Loucy (cell line): ENCODE measurements at regions not wholly inside any gene's neighbourhood (a gene's known extent, or its start where the extent isn't known, plus 50 kb on each side); places are given as distances from the start of the nearest gene placed in this dataset.

Experiments used
- EZH2phosphoT487 ChIP-seq: fragments of 200-600 bp; IDR thresholded peaks from 2 replicates; pipeline ENCODE4 v1.6.1; 2018; ENCODE audit warnings: antibody characterized with exemption, mild to moderate bottlenecking, moderate library complexity, borderline replicate concordance
- TF ChIP-seq, protein P1 (sequence below): fragments of 200-600 bp; sonication (generic); conservative IDR thresholded peaks from 2 replicates; pipeline ENCODE4 v1.5.1; 2014; ENCODE audit warnings: mild to moderate bottlenecking, antibody characterized with exemption, low read length

DNA sequence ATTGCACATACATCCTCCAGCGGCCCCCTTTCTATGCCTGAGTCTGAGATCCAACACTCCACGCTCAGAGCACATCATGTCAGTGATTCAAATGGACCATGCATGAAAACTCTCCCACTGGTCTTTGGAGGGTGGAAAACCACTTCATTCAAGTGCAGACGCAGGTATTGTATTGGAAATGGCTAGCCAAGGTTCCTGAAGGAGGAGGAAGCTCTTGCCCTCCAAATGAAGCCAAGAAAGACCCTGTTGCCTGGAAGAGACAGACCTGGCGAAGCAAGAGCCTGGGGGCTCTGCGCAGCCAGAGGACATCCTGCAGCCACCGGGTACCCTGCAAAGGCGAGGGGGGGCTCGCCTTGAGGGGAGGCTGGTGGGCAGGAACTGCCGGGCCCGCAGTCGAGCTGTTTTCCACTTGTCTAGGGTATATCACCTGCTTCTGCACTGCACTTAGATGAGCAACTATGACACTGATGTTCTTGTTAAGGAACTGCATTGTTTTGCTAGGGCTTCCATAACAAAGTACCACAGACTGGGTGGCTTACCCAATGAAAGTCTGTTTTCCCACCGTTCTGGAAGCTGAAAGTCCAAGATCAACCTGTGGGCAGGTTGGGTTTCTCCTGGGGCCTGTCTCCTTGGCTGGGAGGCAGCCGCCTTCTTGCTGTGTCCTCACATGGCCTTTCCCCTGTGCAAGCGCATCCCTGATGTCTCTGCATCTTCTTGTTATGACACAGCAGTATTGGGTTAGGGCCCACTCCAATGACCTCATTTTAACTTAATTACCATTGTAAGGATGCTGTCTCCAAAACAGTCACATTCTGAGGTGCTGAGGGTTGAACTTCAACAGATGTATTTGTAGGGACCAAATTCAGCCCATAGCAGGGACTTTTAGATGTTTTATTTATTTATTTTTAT lies 233.4 kb downstream of the ARHGAP12 start:
- TF ChIP-seq, protein P1, sequence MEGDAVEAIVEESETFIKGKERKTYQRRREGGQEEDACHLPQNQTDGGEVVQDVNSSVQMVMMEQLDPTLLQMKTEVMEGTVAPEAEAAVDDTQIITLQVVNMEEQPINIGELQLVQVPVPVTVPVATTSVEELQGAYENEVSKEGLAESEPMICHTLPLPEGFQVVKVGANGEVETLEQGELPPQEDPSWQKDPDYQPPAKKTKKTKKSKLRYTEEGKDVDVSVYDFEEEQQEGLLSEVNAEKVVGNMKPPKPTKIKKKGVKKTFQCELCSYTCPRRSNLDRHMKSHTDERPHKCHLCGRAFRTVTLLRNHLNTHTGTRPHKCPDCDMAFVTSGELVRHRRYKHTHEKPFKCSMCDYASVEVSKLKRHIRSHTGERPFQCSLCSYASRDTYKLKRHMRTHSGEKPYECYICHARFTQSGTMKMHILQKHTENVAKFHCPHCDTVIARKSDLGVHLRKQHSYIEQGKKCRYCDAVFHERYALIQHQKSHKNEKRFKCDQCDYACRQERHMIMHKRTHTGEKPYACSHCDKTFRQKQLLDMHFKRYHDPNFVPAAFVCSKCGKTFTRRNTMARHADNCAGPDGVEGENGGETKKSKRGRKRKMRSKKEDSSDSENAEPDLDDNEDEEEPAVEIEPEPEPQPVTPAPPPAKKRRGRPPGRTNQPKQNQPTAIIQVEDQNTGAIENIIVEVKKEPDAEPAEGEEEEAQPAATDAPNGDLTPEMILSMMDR: no peak
- no peak for TF ChIP-seq EZH2phosphoT487
